Renal pelvis (tissue), 1 donor: ENCODE measurements at regions not wholly inside any gene's neighbourhood (a gene's known extent, or its start where the extent isn't known, plus 50 kb on each side); places are given as distances from the start of the nearest gene placed in this dataset.
A peak's percentile ranks its signal among the peaks of the same experiment; 100 is the strongest.
"Not testable (repeated sequence)": the region's sequence is repeated elsewhere in the genome, so short reads cannot be mapped to it uniquely, and the experiment has no call there.

ENCODE experiments used
- DNase-seq: peaks from one replicate; pipeline ENCODE4 v3.0.0-alpha.2; 2013

DNA sequence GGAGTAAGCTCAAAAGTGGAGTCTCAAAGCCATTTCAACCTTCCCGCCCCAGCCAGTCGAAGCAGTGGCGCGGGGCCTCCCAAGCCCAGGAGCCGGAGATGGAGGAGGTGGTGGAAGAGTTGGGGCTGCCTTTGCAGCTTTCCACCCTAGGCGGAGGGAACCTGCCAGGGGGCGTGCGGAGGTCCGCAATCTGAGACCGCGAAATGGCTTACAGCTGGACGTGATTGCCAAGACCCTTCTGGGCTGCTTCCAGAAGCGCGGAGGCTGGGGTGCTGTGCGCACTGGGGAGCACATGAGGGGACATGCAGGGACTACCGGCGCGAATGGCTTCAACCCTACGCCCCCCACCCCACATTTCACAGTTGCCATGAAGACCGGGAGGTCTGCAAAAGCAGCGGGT is 86.2 kb downstream of the PRR15 start:
- DNase-seq: no peak

DNA sequence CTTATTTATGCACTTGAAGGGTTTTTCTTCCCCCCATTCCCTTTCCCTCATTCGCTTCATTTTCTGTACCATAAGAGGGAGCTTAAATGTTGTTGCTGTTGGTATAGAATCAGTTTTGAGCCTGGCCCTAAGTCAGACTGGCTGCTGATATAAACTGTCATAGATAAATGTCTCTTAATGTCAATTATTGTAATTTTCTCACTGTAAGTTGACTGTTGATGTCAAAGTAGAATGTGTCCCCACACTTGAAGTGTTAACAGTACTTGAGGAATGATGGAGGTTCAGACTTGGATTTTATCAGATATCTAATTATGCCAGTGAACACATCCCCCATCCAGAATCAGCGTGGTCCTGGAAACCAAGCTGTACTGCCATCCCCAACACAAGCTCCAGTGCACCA is 87.8 kb downstream of the PRR15 start:
- no peak for DNase-seq

GRCh38 chr7:29652556-29652955 is 88.9 kb downstream of the PRR15 start:
- DNase-seq: no peak

- DNase-seq: not testable (repeated sequence)
Measured at GRCh38 chr7:29654340-29654739, 90.7 kb downstream of the PRR15 start.

DNA sequence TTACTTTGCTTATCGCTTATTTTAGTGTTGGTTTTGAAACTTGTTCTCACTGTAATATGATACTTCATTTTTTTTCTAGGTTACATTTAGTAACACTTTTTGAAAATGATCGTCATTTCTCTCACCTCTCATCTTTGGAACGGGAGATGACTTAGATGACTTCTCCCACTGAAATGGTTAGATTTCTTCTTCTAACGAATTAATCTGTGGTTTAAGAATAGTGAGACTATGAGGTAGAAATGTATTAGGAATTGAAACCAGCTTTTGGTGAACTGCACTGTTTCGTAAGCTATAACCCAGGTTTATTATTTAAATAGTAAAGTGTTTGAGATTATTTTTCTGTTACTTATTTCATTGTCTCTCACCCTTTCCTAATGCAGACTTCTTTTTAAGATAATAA is 93.7 kb downstream of the PRR15 start:
- no peak for DNase-seq

DNA sequence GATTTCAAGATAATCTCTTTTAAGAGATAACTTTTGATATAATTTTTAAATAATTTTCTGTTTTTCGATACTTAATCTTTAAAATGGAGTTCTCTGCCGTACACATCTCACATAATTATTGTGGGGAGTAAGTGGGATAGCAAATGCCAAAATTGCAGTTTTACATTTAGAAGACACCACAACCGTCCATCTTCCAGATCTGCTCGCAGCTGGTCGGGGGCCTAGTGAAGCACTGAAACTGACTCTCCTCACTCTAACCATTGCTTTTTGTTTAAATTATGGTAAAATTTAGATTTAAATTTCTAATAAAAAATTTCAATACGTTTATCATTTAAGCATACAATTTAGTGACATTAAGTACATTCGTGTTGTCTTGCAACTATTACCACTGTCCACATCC is 94.2 kb downstream of the PRR15 start:
- DNase-seq: no peak

GRCh38 chr7:29659213-29659612 is 95.6 kb downstream of the PRR15 start:
- DNase-seq: not testable (repeated sequence)

DNA sequence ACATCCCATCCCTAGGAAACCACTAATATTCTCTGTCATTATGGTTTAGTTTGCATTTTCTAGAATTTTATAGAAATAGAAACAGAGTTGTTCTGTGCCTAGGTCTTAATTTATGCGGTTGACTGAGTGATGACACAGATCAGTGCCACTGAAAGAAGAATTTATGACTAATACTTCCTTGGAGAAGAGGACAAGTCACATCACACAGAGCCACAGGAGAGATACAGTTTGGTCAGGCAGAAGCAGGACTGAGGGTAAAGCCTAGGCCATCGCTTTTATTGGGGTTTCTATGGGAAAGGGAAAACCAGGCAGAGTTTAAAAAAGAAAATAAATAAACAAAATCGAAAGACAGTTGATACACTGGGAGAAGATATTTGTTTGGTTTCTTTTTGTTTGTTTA is 99.3 kb downstream of the PRR15 start:
- DNase-seq: not testable (repeated sequence)

DNA sequence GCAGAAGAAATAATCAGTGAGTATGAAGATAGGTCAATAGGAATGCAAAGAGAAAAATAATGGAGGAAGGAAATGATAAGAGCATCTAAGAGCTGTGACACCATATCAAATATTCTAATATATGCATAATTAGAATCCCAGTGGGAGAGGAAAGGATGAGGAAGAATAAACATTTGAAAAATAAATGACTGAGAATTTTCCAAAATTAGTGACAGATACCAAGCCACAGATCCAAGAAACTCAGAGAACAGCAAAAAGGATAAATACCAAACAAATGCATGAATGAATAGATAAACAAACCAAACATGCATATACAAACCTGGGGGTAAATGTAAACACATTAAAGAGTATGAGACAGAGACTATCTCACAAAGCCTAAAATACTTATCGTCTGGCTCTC is 101.4 kb downstream of the PRR15 start:
- DNase-seq: not testable (repeated sequence)

- not testable (repeated sequence) for DNase-seq
Measured at GRCh38 chr7:29667096-29667669, 103.5 kb downstream of the PRR15 start.

DNA sequence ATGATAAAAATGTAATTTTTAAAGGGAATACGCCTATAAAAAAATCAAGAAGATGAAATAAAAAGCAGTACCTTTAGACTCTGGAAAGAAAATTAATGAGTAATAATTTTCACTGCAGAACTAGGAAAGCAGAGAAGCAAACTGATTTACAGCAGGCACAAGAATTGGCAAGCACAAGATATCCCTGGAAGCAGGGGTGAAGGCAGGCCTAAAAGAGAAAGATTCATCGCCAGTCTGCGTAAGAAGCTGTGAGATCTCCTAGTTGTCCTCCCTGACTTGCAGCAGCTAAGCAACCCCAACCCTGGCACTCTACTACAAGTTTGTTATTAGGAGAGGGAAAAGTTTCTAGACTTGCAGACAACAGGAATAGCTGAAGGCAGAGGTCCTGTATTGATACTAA is 107.7 kb downstream of the PRR15 start:
- not testable (repeated sequence) for DNase-seq

DNA sequence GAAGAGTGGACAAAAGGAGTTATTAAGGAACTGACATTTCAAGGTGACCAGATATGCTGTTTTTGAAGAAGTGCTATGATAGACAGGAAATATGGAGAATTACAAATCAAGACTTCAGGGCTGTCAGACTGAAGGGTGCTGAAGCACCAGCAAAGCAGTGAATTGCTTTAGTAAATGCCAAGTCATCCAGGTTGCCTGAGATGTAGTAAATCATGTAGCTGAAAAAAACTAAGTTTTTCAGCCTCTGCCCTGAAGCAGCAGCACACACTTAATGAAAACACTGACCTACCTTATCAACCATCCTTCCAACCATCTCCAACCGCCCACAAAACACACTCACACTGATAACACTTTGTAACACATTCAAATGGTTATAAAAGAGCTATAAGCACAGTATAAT is 110.0 kb downstream of the PRR15 start:
- DNase-seq: not testable (repeated sequence)

DNA sequence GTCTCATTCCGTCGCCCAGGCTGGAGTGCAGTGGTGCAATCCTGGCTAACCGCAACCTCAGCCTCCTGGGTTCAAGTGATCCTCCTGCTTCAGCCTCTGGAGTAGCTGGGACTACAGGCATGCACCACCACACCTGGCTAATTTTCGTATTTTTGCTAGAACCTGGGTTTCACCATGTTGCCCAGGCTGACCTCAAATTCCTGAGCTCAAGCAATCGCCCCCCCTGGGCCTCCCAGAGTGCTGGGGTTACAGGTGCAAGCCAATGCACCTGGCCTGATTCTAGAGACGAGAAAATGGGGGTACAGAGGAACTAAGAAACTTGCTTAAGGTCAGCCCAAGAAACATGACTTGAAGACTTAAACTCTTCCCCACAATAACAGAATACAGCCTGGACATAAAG is 111.0 kb downstream of the PRR15 start:
- not testable (repeated sequence) for DNase-seq

DNA sequence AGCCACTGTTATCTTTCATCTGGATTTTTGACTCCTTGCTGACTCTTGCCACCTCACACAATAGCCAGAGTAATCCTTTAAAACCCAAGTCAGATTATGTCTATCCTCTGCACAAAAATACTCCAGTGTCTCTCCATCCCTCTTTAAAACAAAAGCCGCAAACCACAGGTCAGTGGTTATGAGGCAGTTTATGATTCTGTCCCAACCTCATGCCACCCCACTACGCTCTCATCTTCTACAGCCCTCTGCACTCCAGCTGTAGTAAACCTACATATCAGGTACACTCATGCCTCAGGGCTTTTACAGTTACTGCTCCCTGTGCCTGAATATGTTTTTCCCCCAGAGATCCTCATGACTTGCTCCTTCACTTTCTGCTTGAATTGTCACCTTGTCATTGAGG is 113.6 kb downstream of the PRR15 start:
- DNase-seq: not testable (repeated sequence)

DNA sequence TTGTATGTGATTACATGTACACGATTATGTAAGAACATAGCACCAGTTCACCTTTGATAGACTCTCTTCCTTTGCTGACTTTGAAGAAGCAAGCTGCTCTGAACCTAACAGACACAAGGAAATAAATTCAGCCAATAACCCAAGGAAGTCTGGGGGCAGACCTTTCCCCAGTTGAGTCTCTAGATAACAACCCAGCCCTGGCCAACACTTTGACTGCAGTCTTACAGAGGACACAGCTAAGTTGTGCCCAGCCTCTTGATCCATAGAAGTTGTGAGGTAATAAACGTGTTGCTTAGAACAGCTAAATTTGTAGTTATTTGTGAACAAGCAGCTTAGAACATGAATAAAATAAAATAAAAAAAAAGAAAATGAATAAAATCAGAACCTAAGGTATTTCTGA is 116.3 kb downstream of the PRR15 start:
- not testable (repeated sequence) for DNase-seq

GRCh38 chr7:29680601-29681000 is 117.0 kb downstream of the PRR15 start:
- not testable (repeated sequence) for DNase-seq

DNA sequence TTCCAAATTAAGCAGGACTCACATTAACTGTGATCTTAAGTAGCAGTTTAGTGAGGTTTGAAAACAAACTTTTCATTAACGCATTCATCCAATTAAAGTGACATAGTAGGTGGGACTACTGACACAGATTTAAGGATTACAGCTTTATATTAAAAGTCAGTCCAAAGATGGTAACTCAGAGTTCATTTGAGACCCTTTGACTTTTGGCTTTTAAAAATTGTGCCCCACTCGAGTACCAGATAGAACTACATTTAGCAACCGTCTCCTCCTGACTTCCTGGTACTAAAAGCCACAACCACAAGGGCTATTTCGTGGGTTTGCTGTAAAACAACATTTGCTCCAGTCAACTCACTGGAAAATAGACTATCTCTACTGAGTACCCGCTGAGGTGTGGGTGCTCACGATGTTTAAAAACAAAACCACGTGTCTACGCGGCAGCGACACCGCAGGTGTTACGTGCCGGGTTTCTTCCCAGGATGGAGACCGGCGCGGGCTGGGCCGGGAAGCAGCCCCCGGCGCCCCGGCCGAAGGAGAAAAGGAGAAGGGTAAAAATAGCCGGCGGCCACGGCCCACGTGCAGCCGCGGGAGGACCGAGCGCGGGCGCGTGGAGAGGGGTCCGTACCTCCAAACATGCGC is 120.6 kb downstream of the PRR15 start:
- DNase-seq: not testable (repeated sequence)

- peak; percentile 65 for DNase-seq
Measured at GRCh38 chr7:29684787-29685650, 121.3 kb upstream of the WIPF3 start.

DNA sequence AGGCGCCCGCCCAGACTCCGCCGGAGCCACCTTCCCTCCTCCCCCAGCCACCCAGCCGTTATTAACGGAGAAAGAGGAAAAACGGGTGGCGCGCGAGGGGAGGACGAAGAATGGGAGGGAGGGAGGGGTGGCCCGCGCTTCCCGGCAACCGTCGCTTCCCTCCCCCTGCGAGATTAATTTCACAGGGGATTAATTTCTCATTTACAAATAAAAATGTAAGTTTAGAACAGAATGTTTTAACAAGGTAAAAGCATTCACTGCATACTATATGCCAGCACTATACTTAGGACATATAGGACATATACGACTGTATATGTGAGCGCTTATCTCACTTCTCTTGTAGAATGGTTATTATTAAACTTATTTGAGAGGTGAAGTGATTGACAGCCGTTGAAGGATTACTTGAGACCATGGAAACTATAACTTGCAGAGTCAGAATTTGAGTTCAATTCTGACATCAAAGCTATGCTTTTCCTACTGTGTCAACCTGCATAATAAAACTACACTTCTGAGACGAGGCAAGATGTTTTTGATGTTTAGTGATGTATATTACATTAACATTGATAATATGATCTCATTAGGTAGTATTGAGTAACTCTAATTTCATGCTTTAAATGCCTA is 120.5 kb upstream of the WIPF3 start:
- DNase-seq: not testable (repeated sequence)

DNA sequence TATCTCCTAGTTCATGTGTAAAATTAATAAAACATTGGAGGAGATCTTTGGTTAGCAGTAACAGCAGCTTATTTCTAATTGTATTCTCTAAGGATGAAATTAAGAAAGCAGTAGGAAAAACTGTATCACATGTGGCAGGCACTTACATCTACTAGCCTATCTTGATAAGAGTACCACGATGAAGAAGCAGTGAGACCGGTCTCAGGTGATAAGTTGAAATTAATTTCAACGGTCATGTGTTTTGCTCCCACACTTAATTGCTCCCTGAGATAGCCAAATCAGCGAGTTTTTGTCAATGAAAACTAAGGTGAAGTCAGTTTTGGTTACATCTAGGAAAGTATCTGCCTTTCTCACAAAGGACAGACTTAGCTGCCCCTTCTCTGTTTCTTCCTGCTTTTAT is 115.8 kb upstream of the WIPF3 start:
- not testable (repeated sequence) for DNase-seq

DNA sequence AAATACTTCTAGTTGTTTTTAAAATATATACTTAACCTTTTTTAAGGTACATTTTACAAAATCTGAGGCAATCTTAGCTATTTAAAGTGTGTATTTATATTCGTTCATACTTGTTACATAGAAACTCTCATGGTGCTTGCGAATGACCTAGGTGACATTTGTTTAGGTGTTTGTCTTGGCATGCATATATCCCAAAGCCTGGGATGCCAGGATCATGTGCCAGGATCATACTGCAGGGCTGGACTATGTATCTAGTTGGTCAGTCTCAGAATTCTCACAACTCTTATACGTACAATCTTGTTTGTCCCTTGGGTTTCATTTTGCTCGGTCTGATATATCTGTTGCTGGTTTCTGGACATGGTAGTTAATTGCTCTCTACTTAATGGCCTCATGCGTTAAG is 109.9 kb upstream of the WIPF3 start:
- not testable (repeated sequence) for DNase-seq

GRCh38 chr7:29699723-29700122 is 106.6 kb upstream of the WIPF3 start:
- DNase-seq: not testable (repeated sequence)

DNA sequence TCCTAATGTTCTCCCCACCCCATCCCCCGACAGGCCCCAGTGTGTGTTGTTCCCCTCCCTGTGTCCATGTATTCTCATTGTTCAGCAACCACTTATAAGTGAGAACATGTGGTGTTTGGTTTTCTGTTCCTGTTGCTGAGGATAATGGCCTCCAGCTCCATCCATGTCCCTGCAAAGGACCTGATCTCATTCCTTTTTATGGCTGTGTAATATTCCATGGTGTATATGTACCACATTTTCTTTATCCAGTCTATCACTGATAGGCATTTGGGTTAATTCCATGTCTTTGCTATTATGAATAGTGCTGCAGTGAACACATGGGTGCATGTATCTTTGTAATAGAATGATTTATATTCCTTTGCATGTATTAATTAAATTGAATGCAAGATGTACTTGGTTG is 104.8 kb upstream of the WIPF3 start:
- not testable (repeated sequence) for DNase-seq
